ENCODE measurements at regions not wholly inside any gene's neighbourhood (a gene's known extent, or its start where the extent isn't known, plus 50 kb on each side); places are given as distances from the start of the nearest gene placed in this dataset.

DNA sequence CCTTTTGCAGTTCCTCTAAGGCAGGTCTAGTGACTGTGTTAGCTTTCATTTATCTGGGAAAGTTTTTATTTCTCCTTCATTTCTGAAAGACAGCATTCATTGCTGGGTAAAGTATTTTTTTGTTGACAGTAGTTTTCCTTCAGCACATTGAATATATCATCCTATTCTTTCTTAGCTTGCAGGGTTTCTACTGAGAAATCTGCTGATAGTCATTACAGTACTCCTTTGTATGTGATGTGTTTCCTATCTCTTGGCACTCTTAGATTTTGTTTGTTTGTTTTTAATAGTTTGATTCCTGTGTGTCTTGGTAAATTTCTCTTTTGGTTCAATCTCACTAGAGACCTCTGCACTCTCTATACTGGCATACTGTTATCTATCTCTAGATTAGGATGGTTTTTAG lies 1667.9 kb downstream of the SLITRK1 start:
- H3K27ac ChIP-seq, result no peak overlapping the region
- no peaks in the 10 kb centered on the region for H3K4me1 ChIP-seq
- no peak for DNase-seq
- no peak overlapping the region for H3K4me3 ChIP-seq
- intact Hi-C loops (cut with DNase I), result no loop called here
- TF ChIP-seq EP300 (IDR thresholded peaks at IDR 0.05) (no peak), POLR2AphosphoS5 (IDR thresholded peaks at IDR 0.05) (no peak), POLR2A (IDR thresholded peaks at IDR 0.05) (no peak)
- TF ChIP-seq, protein P1, sequence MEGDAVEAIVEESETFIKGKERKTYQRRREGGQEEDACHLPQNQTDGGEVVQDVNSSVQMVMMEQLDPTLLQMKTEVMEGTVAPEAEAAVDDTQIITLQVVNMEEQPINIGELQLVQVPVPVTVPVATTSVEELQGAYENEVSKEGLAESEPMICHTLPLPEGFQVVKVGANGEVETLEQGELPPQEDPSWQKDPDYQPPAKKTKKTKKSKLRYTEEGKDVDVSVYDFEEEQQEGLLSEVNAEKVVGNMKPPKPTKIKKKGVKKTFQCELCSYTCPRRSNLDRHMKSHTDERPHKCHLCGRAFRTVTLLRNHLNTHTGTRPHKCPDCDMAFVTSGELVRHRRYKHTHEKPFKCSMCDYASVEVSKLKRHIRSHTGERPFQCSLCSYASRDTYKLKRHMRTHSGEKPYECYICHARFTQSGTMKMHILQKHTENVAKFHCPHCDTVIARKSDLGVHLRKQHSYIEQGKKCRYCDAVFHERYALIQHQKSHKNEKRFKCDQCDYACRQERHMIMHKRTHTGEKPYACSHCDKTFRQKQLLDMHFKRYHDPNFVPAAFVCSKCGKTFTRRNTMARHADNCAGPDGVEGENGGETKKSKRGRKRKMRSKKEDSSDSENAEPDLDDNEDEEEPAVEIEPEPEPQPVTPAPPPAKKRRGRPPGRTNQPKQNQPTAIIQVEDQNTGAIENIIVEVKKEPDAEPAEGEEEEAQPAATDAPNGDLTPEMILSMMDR (IDR thresholded peaks at IDR 0.05), result no peak
- H3K27me3 ChIP-seq, result no peaks in the 10 kb centered on the region
- peaks cover 0 to 5% (median 2%) of the 10 kb centered on the region in 4 donors for H3K9me3 ChIP-seq
- no peaks in the 10 kb centered on the region for H3K36me3 ChIP-seq

DNA sequence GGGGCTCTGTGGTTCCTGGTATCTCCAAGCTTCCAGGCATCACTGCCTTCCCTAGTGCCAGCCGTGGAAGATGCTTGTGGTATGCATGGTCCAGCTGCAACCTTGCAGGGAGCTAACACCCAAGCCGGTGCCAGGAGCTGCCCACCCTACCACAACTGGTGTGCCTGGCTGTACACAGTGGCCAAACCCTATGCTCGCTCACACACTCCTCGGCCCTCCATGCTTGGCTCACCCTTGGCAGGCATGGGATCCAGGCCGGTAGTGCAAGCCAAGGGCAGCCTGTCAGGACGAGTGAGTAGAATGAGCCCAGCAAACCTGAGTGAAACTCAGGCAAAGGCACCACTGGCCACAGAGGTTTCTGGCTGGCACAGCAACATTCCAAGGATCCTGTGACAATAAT lies 1676.0 kb downstream of the SLITRK1 start:
- DNase-seq, result no peak
- 89 to 91% methylated on average over 6 of the region's 6 CpGs for WGBS, 2 donors
- intact Hi-C loops (cut with DNase I), result no loop called here
- Histone ChIP-seq H3K4me1 (no peaks in the 10 kb centered on the region), H3K4me3 (no peak overlapping the region), H3K36me3 (no peaks in the 10 kb centered on the region), H3K27ac (no peak overlapping the region), H3K27me3 (no peaks in the 10 kb centered on the region), H3K9me3 (peaks cover 0 to 3% (median 0%) of the 10 kb centered on the region in 4 donors)
- TF ChIP-seq EP300 (IDR thresholded peaks at IDR 0.05) (no peak), POLR2AphosphoS5 (IDR thresholded peaks at IDR 0.05) (no peak), POLR2A (IDR thresholded peaks at IDR 0.05) (no peak)
- TF ChIP-seq, protein P1 (IDR thresholded peaks at IDR 0.05), result no peak

DNA sequence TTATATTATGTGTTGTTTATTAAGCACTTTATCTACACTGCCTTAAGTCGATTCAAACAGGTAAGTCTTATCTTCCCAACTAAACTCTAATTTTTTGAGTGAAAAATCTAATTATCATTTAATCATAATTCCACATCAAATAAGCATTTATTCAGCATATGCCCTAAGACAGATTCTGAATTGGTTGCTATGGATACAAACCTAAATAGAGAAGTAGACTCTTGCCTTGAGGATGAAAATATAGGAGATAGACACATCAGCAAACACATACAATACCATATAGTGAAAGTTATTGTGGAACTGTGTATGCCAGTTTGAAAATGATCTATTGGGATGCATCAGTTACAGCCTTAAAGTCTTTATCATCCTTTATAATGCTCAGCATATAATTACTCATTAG lies 1679.9 kb downstream of the SLITRK1 start:
- Histone ChIP-seq H3K4me1 (no peaks in the 10 kb centered on the region), H3K27ac (no peak overlapping the region), H3K36me3 (no peaks in the 10 kb centered on the region), H3K27me3 (no peaks in the 10 kb centered on the region), H3K4me3 (no peak overlapping the region), H3K9me3 (peaks cover 0 to 7% (median 0%) of the 10 kb centered on the region in 4 donors)
- intact Hi-C loops (cut with DNase I), result no loop called here
- DNase-seq, result no peak
- WGBS, 2 donors, result 12 to 55% methylated on average over 1 of the region's 1 CpG
- TF ChIP-seq EP300 (IDR thresholded peaks at IDR 0.05) (no peak), POLR2A (IDR thresholded peaks at IDR 0.05) (no peak), POLR2AphosphoS5 (IDR thresholded peaks at IDR 0.05) (no peak)
- TF ChIP-seq, protein P1 (IDR thresholded peaks at IDR 0.05), result no peak

DNA sequence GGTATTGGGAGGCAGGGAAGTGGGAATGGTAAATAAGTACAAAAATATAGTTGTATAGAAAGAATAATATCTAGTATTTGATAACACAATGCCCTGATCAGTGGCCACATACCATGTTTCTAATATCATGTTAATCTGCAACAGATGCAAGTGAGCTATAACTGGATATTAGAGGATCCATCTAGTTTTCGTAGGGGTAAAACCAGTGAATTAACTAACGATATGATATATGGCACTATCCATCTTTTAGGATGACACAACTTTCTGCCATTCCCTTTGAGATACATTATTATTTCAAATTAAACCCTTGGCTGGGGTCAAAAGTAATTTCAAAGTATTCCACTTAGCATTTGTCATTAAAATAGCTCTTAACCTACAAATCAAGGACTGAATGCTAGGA lies 1686.2 kb downstream of the SLITRK1 start:
- 84 to 89% methylated on average over 2 of the region's 2 CpGs for WGBS, 2 donors
- Histone ChIP-seq H3K9me3 (peaks cover 0 to 4% (median 0%) of the 10 kb centered on the region in 4 donors), H3K4me1 (no peaks in the 10 kb centered on the region), H3K4me3 (no peak overlapping the region), H3K27ac (no peak overlapping the region), H3K36me3 (no peaks in the 10 kb centered on the region), H3K27me3 (no peaks in the 10 kb centered on the region)
- TF ChIP-seq, protein P1 (IDR thresholded peaks at IDR 0.05), result no peak
- intact Hi-C loops (cut with DNase I), result no loop called here
- no peak for DNase-seq

DNA sequence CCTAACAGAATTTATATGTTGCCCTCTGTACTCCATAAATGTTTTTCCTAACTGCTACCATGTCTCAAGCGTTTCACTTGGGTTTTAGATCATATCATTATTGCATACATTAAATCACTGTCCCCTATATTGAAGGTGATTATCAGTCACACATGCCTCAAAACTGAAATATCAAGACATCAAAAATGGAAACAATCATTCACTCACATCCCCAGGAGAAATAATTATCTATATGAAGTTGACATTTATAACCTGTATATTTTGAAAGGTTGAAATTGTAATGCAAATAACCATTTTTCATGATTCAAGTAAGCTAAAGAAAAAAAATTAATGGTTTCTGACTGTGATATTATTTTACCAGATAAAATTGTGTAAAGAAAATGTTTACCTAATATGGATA lies 1695.0 kb downstream of the SLITRK1 start:
- Histone ChIP-seq H3K27me3 (no peaks in the 10 kb centered on the region), H3K36me3 (no peaks in the 10 kb centered on the region), H3K4me3 (no peak overlapping the region), H3K9me3 (no peaks in the 10 kb centered on the region), H3K4me1 (no peaks in the 10 kb centered on the region), H3K27ac (no peak overlapping the region)
- no peak for DNase-seq
- intact Hi-C loops (cut with DNase I), result no loop called here
- TF ChIP-seq, protein P1 (IDR thresholded peaks at IDR 0.05), result no peak
- TF ChIP-seq POLR2AphosphoS5 (IDR thresholded peaks at IDR 0.05) (no peak), POLR2A (IDR thresholded peaks at IDR 0.05) (no peak), EP300 (IDR thresholded peaks at IDR 0.05) (no peak)
- 76 to 78% methylated on average over 1 of the region's 1 CpG for WGBS, 2 donors

Measured in sigmoid colon (tissue), 6 donors.